ENCODE measurements at regions not wholly inside any gene's neighbourhood (a gene's known extent, or its start where the extent isn't known, plus 50 kb on each side); places are given as distances from the start of the nearest gene placed in this dataset.

- Histone ChIP-seq H3K36me3 (ENCODE audit: control insufficient read depth in 1 of 2, insufficient read depth in 2 of 2, low read length in 2 of 2) (no peaks in the 10 kb centered on the region), H3K79me2 (ENCODE audit: control insufficient read depth, insufficient read depth, low read length, poor library complexity) (no peaks in the 10 kb centered on the region), H3K9me3 (ENCODE audit: insufficient read depth, low read depth, low read length) (peaks cover 3% of the 10 kb centered on the region), H2BK120ac (ENCODE audit: insufficient read depth, low read length, poor library complexity) (no peak overlapping the region), H3K9ac (ENCODE audit: low read length) (no peak overlapping the region), H4K12ac (ENCODE audit: low read depth, low read length) (no peak overlapping the region), H2BK12ac (ENCODE audit: low read length) (no peak overlapping the region), H3K4me1 (ENCODE audit: control insufficient read depth in 1 of 2, insufficient read depth in 2 of 2, low read length in 2 of 2) (no peaks in the 10 kb centered on the region), H2AFZ (ENCODE audit: insufficient read depth, low read length, poor library complexity) (no peak overlapping the region), H3K27me3 (ENCODE audit: insufficient read depth, low read length) (no peaks in the 10 kb centered on the region), H2AK5ac (ENCODE audit: low read length) (no peak overlapping the region), H2BK5ac (ENCODE audit: low read depth, low read length, poor library complexity) (no peak overlapping the region), H3K14ac (ENCODE audit: low read length) (no peak overlapping the region), H4K91ac (ENCODE audit: low read depth, low read length) (no peak overlapping the region), H3K23ac (ENCODE audit: low read length) (no peak overlapping the region), H3K4ac (ENCODE audit: low read depth, low read length) (no peak overlapping the region), H3K18ac (ENCODE audit: low read length) (no peak overlapping the region), H4K8ac (ENCODE audit: low read depth, low read length) (no peak overlapping the region), H3K27ac (ENCODE audit: low read depth, low read length) (no peak overlapping the region), H3K4me2 (ENCODE audit: low read length) (no peak overlapping the region), H3K4me3 (ENCODE audit: low read depth, low read length) (no peak overlapping the region), H3K79me1 (ENCODE audit: low read length) (no peaks in the 10 kb centered on the region)
- DNase-seq = no peak
- WGBS (ENCODE audit: extremely low coverage, insufficient coverage, insufficient read length) = no CpG with 5 or more reads among the region's 6 CpGs
Measured at GRCh38 chr16:48105976-48106375, 49.8 kb downstream of the ABCC12 start.

GRCh38 chr16:48105456-48105855 is 50.3 kb downstream of the ABCC12 start:
- H3K4me1 ChIP-seq (ENCODE audit: control insufficient read depth in 1 of 2, insufficient read depth in 2 of 2, low read length in 2 of 2) = no peaks in the 10 kb centered on the region
- whole genome bisulfite sequencing (ENCODE audit: extremely low coverage, insufficient coverage, insufficient read length) = no CpG with 5 or more reads among the region's 4 CpGs
- no peak overlapping the region for H3K23ac ChIP-seq (ENCODE audit: low read length)
- no peak overlapping the region for H2BK120ac ChIP-seq (ENCODE audit: insufficient read depth, low read length, poor library complexity)
- H4K8ac ChIP-seq (ENCODE audit: low read depth, low read length) = no peak overlapping the region
- no peak overlapping the region for H2BK12ac ChIP-seq (ENCODE audit: low read length)
- no peak overlapping the region for H3K14ac ChIP-seq (ENCODE audit: low read length)
- H3K4ac ChIP-seq (ENCODE audit: low read depth, low read length) = no peak overlapping the region
- H4K12ac ChIP-seq (ENCODE audit: low read depth, low read length) = no peak overlapping the region
- no peak overlapping the region for H3K18ac ChIP-seq (ENCODE audit: low read length)
- no peak overlapping the region for H3K4me2 ChIP-seq (ENCODE audit: low read length)
- H2AK5ac ChIP-seq (ENCODE audit: low read length) = no peak overlapping the region
- no peaks in the 10 kb centered on the region for H3K79me2 ChIP-seq (ENCODE audit: control insufficient read depth, insufficient read depth, low read length, poor library complexity)
- peaks cover 3% of the 10 kb centered on the region for H3K9me3 ChIP-seq (ENCODE audit: insufficient read depth, low read depth, low read length)
- H3K4me3 ChIP-seq (ENCODE audit: low read depth, low read length) = no peak overlapping the region
- no peaks in the 10 kb centered on the region for H3K27me3 ChIP-seq (ENCODE audit: insufficient read depth, low read length)
- no peak overlapping the region for H3K9ac ChIP-seq (ENCODE audit: low read length)
- no peak overlapping the region for H3K27ac ChIP-seq (ENCODE audit: low read depth, low read length)
- no peak for DNase-seq
- no peaks in the 10 kb centered on the region for H3K36me3 ChIP-seq (ENCODE audit: control insufficient read depth in 1 of 2, insufficient read depth in 2 of 2, low read length in 2 of 2)
- H4K91ac ChIP-seq (ENCODE audit: low read depth, low read length) = no peak overlapping the region
- H3K79me1 ChIP-seq (ENCODE audit: low read length) = no peaks in the 10 kb centered on the region
- H2BK5ac ChIP-seq (ENCODE audit: low read depth, low read length, poor library complexity) = no peak overlapping the region
- no peak overlapping the region for H2AFZ ChIP-seq (ENCODE audit: insufficient read depth, low read length, poor library complexity)

- H3K79me2 ChIP-seq (ENCODE audit: control insufficient read depth, insufficient read depth, low read length, poor library complexity) = no peaks in the 10 kb centered on the region
- no peak overlapping the region for H3K18ac ChIP-seq (ENCODE audit: low read length)
- H3K27me3 ChIP-seq (ENCODE audit: insufficient read depth, low read length) = no peaks in the 10 kb centered on the region
- H3K23ac ChIP-seq (ENCODE audit: low read length) = no peak overlapping the region
- H4K12ac ChIP-seq (ENCODE audit: low read depth, low read length) = no peak overlapping the region
- WGBS (ENCODE audit: extremely low coverage, insufficient coverage, insufficient read length) = no CpG with 5 or more reads among the region's 6 CpGs
- H2BK12ac ChIP-seq (ENCODE audit: low read length) = no peak overlapping the region
- H2AK5ac ChIP-seq (ENCODE audit: low read length) = no peak overlapping the region
- no peak overlapping the region for H2BK120ac ChIP-seq (ENCODE audit: insufficient read depth, low read length, poor library complexity)
- H3K4me1 ChIP-seq (ENCODE audit: control insufficient read depth in 1 of 2, insufficient read depth in 2 of 2, low read length in 2 of 2) = no peaks in the 10 kb centered on the region
- H3K4me3 ChIP-seq (ENCODE audit: low read depth, low read length) = no peak overlapping the region
- no peak overlapping the region for H4K8ac ChIP-seq (ENCODE audit: low read depth, low read length)
- H2AFZ ChIP-seq (ENCODE audit: insufficient read depth, low read length, poor library complexity) = no peak overlapping the region
- no peak for DNase-seq
- H3K9me3 ChIP-seq (ENCODE audit: insufficient read depth, low read depth, low read length) = peaks cover 3% of the 10 kb centered on the region
- no peak overlapping the region for H4K91ac ChIP-seq (ENCODE audit: low read depth, low read length)
- no peak overlapping the region for H3K4me2 ChIP-seq (ENCODE audit: low read length)
- H3K9ac ChIP-seq (ENCODE audit: low read length) = no peak overlapping the region
- no peak overlapping the region for H3K27ac ChIP-seq (ENCODE audit: low read depth, low read length)
- H3K4ac ChIP-seq (ENCODE audit: low read depth, low read length) = no peak overlapping the region
- H3K36me3 ChIP-seq (ENCODE audit: control insufficient read depth in 1 of 2, insufficient read depth in 2 of 2, low read length in 2 of 2) = no peaks in the 10 kb centered on the region
- H3K14ac ChIP-seq (ENCODE audit: low read length) = no peak overlapping the region
- no peak overlapping the region for H2BK5ac ChIP-seq (ENCODE audit: low read depth, low read length, poor library complexity)
- no peaks in the 10 kb centered on the region for H3K79me1 ChIP-seq (ENCODE audit: low read length)
Measured at GRCh38 chr16:48103591-48103990, 52.2 kb downstream of the ABCC12 start.

- H3K14ac ChIP-seq (ENCODE audit: low read length) = no peak overlapping the region
- H3K4ac ChIP-seq (ENCODE audit: low read depth, low read length) = no peak overlapping the region
- no peak overlapping the region for H3K4me3 ChIP-seq (ENCODE audit: low read depth, low read length)
- no peak overlapping the region for H3K23ac ChIP-seq (ENCODE audit: low read length)
- no peak overlapping the region for H3K18ac ChIP-seq (ENCODE audit: low read length)
- no peak overlapping the region for H4K12ac ChIP-seq (ENCODE audit: low read depth, low read length)
- H2BK12ac ChIP-seq (ENCODE audit: low read length) = no peak overlapping the region
- H2BK5ac ChIP-seq (ENCODE audit: low read depth, low read length, poor library complexity) = no peak overlapping the region
- no peak overlapping the region for H2AK5ac ChIP-seq (ENCODE audit: low read length)
- DNase-seq = no peak
- no peak overlapping the region for H4K8ac ChIP-seq (ENCODE audit: low read depth, low read length)
- H3K4me2 ChIP-seq (ENCODE audit: low read length) = no peak overlapping the region
- no peak overlapping the region for H4K91ac ChIP-seq (ENCODE audit: low read depth, low read length)
- H3K9ac ChIP-seq (ENCODE audit: low read length) = no peak overlapping the region
- H3K4me1 ChIP-seq (ENCODE audit: control insufficient read depth in 1 of 2, insufficient read depth in 2 of 2, low read length in 2 of 2) = no peaks in the 10 kb centered on the region
- no peaks in the 10 kb centered on the region for H3K36me3 ChIP-seq (ENCODE audit: control insufficient read depth in 1 of 2, insufficient read depth in 2 of 2, low read length in 2 of 2)
- 100% methylated on average over 3 of the region's 15 CpGs for WGBS (ENCODE audit: extremely low coverage, insufficient coverage, insufficient read length)
- no peaks in the 10 kb centered on the region for H3K79me1 ChIP-seq (ENCODE audit: low read length)
- no peak overlapping the region for H2BK120ac ChIP-seq (ENCODE audit: insufficient read depth, low read length, poor library complexity)
- H3K27ac ChIP-seq (ENCODE audit: low read depth, low read length) = no peak overlapping the region
- H2AFZ ChIP-seq (ENCODE audit: insufficient read depth, low read length, poor library complexity) = no peak overlapping the region
- no peaks in the 10 kb centered on the region for H3K79me2 ChIP-seq (ENCODE audit: control insufficient read depth, insufficient read depth, low read length, poor library complexity)
- H3K27me3 ChIP-seq (ENCODE audit: insufficient read depth, low read length) = no peaks in the 10 kb centered on the region
- H3K9me3 ChIP-seq (ENCODE audit: insufficient read depth, low read depth, low read length) = peaks cover 3% of the 10 kb centered on the region
Measured at GRCh38 chr16:48102083-48103008, 53.4 kb downstream of the ABCC12 start.

All from trophoblast cell (in vitro differentiated cells and primary cell).